Mesenteric fat pad (tissue), 1 donor: ENCODE measurements at regions not wholly inside any gene's neighbourhood (a gene's known extent, or its start where the extent isn't known, plus 50 kb on each side); places are given as distances from the start of the nearest gene placed in this dataset.

Experiments used
- DNase-seq: peaks from one replicate; pipeline ENCODE4 v3.0.0-alpha.2; 2020; ENCODE audit warnings: low spot score
- donor health status: DM: yes; HTN: yes; CAD: no.

DNA sequence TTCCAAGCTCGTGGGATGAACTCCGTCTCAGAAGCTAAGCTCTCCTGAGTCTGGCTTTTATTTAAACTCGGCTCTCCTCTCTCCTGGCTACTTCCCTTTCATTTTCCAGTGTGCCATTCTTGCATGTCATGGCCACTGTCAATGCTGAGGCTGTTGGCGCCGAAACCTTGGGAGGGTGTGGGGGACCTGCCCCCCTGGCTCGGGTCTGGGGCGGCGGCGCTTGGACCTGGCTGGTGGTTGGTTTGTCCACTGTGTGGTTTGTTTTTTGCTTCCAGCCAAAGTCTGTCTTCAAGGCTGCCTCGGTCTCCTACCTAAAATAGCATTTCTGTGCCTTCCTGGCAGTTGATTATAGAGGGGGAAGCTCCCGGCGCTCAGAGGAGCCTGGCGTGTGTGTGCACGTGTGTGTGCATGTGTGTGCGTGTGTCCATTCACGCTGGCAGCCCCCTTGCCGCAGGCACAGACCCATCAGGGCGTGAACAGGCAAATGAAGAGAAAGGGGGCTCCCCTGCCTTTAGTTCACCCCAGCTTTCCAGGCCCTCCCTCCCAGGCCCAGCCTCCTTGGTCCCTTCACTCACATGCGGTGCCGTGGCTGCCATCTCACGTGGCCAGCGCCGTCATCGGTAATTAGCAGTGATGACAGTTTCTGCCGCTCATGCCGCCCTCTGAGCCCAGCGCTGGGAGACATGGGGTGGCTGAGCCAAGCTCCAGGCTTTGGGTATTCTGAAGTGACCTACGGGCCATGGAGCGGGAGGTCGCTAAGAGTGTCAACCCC, 179.9 kb downstream of the SEC14L1 start:
- DNase-seq, result no peak

GRCh38 chr17:77321649-77322513, 181.1 kb downstream of the SEC14L1 start:
- DNase-seq, result no peak

DNA sequence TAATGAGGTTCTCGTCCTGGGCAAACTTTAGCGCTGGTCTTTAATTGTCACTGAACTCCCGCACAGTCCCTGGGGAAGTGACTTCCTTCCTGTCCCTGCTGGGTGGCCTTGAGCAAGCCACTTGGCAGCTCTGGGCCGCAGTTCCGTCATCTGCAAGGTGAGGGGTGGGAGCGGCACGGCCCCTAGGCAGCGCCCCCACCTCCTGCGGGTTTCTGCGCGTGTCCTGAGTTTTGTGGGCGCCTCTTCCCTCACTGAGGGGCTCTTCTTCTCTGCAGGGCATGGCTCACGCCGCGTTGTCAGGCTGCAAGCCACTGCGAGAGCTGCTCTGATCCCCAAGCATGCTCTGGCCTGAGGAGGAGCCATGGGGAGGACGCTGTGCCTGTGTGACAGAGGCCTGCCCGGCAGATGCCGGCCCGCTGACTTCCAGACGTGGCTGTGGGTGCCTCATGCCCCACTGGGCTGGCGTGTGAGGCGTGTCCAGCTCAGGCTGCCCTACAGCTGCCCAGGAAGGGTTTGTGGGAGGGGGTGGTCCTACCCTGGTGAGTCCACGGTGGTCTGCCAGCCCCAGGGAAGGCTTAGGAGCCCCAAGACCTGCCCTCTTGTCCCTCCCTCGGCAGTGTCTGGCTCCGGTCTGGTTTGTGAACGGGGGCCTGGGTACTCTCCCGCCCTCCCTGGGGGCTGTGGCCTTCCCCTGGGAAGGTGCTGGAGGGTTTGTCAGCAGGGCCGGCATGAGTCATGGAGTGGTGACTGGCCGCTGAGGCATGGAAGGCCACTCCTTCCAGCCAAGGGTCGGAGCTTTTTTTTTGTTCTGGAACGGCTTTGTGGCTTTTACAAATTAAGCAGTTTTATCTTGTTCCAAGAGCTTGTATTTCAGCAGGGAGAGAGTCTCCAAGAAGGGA, 182.0 kb downstream of the SEC14L1 start:
- DNase-seq, result peak; percentile 94

- DNase-seq, result peak; percentile 90
Measured at GRCh38 chr17:77323413-77324171, 182.8 kb downstream of the SEC14L1 start.

- peak; percentile 80 for DNase-seq
Measured at GRCh38 chr17:77324227-77324626, 183.5 kb downstream of the SEC14L1 start.

GRCh38 chr17:77325577-77326075, 184.9 kb downstream of the SEC14L1 start:
- no peak for DNase-seq

GRCh38 chr17:77326076-77326591, 185.4 kb downstream of the SEC14L1 start:
- peak; percentile 73 for DNase-seq

- DNase-seq, result no peak
Measured at GRCh38 chr17:77326636-77327035, 185.9 kb downstream of the SEC14L1 start.

- DNase-seq, result peak; percentile 62
Measured at GRCh38 chr17:77327181-77327565, 186.4 kb downstream of the SEC14L1 start.

GRCh38 chr17:77327566-77328464, 187.0 kb downstream of the SEC14L1 start:
- DNase-seq, result peak; percentile 81

DNA sequence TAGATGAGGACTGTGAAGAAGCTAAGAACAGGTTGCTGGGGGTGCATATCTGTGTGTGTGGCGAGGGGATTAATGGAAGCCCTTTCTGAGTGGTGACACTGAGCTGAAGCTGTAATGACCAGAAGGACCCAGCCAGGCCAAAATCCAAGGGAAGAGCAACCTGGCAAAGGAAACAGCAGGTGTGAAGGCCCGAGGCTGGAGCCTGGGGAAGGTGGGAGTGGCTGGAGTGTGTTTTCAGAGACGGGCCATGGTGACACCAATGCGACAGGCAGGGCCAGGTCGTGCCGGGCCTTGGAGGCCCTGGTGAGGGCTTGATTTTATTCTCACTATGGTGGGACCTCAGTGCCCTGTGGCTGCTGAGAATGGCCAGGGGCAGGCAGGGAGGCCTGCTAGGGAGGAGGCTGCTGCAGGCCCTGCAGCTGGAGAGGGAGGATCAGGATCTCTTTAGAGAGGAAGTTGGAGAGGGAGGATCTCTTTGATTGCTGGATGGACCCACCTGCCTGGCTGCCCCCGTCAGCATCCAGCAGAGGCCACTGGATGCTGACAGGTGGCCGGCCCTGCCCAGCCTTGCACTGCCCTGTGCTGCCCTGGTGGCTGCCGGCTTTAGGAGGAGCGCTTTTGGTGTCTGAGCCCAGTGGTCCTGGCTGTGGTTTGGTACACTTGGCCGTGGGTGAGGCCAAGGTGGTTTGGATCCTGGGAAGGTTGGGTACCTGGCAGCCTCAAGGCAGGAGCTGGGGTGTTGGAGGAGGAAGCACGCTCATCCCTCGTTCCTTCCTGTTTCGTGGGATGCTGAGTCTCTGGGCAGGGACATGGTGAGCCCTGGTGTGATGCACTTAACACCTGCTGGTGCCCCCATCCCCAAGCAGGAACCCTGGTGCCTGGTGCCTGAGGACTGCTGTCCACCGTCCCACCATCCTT, 188.3 kb downstream of the SEC14L1 start:
- peak; percentile 78 for DNase-seq

DNA sequence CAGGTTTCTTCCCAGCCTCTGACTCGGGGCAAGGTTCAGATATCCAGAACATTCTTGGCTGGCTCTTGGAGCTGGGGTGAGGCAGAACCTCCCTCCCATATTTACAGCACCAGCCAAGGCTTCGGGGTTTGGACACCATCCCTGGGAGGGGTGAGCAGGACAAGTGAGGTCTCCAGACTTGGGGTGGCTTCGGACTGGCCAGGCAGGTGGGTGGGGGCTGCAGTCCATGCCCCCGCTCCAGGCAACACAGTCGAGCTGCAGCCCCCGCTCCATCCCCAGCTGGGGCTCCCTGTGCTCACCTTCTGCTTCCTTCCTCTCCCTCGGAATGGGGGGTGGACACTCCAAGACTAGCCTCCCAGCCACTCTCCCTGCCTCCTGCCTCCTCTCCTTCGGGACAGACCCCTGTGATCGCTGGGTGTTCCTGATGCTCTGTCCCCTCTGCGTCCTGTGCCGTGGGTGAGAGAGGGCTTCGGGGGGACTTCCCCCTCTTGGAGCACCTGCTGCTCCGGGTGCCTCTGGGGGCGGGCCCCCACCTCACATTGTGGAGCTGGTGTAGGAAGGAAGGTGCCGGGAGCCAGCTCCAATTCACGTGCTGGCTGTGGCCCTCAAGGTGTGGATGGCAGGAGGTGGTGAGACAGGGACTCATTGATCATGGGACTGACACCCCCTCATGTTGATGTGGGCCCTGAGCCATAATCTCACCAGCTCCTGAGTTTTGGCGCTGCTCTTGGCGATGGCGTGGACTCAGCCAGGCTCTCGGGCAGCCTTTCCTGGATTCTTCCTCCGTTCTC, 189.2 kb downstream of the SEC14L1 start:
- peak; percentile 75 for DNase-seq

DNA sequence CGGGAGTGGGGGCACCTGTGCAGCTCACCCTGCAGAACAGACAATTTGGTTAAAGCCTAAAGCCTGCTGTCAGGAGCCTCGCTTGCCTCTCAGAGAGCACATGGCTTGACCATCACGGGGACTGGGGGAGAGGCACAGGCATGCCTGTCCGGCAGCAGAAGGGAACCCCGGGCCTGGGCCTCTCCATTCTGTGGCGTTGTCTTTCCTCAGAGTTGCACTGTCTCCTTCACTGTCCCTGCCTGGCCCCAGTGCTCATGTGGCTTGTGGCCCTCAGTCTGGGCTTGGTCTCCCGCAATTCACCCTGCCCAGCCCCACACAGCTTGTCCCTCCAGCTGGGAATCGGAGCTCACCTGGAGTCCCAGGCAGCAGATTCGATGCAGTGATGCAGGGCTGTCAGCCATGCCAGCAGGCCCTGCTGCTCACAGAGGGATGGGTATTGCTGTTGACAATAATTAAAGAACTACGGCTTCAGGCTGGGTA, 189.9 kb downstream of the SEC14L1 start:
- peak; percentile 85 for DNase-seq

GRCh38 chr17:77331301-77331864, 190.6 kb downstream of the SEC14L1 start:
- DNase-seq, result peak; percentile 97

DNA sequence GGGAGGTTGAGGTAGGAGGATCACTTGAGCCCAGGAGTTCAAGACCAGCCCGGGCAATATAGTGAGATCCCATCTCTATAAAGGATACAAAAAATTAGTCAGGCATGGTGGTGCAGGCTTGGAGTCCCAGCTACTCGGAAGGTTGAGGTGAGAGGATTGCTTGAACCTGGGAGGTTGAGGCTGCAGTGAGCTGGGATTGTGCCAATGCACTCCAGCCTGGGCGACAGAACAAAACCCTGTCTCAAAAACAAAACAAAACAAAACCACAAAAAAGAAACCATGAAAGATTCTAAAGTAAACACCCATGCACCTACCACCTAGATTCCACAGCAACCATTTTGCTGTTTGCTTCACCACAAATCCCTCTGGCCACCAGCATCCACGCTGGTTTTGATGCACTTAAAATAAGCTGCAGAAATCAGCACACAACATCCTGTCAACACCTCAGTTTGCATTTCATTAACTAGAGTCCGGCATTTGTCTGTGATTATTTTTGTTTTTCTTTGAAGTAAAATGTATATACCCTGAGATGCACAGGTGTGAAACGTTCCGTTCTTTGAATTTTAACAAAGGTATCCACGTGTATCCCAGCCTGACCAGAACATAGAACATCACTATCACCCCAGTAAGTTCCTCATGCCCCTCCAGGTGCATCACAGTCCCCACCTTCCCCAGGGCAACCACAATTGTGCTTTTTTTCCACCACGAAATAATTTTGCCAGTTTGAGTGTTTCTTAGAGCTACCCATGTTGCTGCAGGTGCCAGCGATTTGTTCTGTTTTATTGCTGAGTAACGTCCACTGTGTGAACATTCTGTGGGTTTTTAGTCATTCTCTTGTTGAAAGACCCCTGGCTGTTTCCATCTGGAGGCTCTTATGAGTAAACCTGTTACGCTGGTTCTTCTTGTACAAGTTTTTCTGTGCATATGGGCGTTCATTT, 191.5 kb downstream of the SEC14L1 start:
- DNase-seq, result peak; percentile 71
